Fibroblast of skin of back (primary cell): ENCODE measurements at regions not wholly inside any gene's neighbourhood (a gene's known extent, or its start where the extent isn't known, plus 50 kb on each side); places are given as distances from the start of the nearest gene placed in this dataset.

Source experiments
- DNase-seq: peaks from one replicate; pipeline ENCODE4 v3.0.0-alpha.2; 2013

DNA sequence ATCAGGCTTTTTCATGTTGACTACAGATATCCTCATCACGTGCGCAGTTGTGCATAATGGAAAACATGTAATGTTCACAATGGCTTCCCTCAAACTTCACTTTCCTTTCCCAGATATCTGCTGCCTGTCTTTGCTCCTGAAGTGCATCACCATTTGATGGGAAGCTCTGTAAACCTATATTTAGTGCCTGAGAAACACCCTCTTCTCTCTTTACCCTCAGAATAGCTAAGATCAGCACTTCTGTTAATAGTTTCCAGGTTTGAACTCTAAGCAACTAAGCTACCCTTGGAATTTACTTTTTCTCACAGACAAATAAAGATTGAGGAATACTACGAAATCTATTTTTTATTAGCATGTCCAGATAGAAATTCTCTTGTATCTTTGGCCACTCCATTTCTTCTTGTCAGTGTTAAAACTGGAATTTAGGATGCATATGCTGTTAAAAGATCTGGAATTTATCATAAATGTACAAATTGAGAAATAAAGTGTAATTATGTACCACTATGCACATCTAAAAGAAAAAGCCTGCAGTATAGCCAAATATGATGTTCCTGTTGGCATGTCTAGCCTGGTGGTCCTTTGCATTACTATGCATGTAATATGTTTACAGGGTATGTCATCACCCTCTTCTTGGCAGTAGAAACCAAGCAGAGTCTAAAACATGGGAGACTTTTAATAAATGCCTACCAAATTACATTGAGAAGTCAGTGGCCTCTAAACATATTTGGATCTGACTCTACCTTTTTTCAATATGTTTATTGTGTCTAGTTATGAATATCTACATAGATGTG, 278.7 kb downstream of the FIGN start:
- DNase-seq: no peak

DNA sequence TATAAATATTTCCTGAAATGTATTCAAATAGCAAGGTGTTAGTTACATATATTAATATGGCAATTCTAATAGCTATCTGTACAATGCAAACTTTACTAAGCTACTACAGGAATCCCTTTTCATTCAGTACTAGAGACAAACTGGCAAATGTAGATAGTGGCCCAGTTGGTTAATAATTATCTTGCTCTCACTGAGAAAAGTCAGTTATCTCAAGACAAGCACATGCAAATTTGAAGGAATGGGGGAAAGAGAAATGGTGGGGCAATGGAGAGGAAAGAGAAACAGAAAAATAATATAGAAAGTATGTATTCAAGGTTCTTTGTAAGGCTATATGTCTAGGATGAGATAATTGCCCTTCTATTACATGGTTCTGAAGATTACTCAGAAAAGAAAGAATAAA, 280.0 kb downstream of the FIGN start:
- DNase-seq: no peak

DNA sequence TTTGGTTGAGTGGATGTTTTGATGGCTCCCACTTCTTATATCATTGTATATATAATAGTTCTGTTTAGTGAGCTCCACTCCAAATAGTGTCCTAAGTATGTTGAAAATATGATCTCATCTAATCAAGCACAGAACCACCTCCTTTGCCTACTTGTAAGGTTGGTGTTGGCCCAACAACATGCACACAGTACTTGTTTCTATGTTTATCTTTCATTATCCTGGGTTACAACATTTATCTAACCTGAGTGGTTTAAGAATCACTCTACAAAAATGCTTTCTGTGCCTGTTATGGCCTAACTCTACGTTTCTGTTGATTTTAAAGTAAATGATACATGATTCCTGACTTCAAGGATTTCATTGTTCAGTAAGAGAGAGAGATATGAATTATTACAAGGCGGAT, 281.9 kb downstream of the FIGN start:
- DNase-seq: no peak

DNA sequence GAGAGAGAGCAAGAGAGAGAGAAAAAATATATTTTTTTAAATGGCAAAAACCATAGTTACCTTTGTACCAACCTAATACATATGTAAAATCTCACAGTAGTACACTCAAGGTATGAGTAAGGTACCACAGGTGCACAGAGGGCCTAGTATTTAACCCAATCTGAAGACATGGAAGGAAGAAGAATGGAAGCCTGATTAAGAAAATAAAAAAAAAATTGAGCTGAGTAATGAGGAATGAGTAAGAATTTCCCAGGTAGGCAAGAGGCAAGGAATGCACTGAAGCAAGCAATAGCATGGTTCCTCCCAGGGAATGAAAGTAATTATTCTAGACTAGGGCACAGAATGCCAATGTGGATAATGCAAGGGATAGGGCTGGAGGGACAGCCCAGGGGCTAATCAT, 294.2 kb downstream of the FIGN start:
- no peak for DNase-seq

DNA sequence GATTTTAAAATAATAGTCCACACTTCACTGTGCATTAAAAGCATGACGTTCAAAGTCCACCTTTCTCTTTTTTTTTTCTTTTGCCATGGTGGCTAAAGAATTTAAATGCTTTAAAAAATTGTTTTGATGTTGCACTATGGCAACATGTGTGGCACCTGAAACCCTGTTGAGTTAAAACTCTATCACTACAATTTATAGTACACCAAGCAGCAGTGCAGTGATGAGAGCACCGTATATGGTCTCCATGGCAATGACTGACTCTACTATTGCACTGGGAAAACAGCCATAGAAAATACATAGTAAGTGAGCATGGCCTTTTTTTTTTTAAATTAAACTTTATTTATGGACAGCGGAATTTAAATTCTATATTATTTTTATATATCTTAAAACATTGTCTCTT, 298.8 kb downstream of the FIGN start:
- no peak for DNase-seq

DNA sequence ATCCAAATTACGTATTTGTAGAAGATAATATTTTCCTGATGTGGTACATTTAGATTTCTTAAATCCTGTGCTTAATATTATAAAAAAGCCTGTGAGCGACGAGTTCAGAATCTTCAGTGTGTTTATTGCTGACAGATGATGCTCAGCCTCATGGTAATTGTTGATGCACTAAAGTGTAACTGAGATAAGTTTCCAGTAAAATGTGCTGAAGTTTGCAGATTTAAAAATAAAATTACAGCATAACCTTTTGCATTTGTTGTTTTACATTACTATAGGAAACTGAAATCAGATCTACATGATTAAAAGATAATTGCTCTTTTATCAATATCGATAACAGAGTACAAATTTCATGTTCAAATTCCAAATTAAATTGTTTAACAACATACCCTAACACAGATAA, 307.6 kb downstream of the FIGN start:
- no peak for DNase-seq

DNA sequence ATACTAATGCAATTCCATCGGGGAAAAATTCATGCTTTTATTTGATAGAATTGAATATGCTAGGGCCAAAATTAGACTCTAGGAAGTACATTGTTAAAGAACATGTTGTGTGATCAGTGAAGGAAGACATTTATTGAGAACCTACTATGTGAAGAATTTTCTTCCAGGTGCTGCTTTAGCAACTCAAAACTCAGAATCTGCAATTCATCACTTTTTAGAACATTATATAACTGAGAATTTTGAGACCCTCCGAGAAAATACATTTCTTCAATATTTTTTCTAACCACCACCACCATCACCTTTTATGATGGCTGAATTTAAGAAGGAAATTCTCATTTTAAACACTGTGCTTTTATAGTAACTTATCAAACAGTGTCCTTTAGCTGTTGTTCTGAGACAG, 315.2 kb downstream of the FIGN start:
- no peak for DNase-seq

DNA sequence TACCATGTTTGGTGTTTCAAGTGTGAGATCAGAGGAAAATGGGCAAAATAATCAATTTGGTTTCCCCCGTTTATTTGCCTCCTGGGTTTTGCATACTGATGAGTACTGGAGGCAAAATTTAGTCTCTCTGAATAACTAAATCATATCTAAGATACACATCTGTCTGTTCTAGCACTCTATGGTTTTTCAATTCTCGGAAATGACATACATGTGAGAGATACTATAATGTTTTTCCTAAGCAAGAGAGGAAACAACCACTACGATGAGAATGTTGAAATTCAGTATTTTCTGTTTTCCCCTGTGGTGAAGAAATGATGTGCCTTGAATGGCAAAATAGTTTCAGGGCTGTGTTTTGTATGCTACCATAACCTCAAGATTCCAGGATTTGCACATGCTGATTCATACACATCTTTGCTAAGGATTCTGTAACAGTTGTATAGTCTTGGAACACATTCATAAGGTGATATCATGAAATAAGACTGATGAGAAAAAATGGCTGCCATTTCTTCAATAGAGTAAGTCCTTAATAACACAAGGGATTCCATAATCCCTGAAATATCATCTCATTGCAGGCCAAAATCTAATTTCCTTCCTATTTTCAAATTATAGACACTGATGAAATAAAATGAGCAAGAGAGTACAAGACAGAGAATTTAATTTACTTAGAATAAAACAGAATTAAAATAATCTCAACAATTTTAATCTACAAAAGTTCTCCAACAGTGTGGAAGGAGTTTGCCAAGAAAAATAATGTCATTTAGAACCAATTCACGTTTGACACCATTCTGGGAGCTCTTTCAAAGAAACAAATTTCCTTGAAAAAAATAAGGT, 316.6 kb downstream of the FIGN start:
- no peak for DNase-seq

DNA sequence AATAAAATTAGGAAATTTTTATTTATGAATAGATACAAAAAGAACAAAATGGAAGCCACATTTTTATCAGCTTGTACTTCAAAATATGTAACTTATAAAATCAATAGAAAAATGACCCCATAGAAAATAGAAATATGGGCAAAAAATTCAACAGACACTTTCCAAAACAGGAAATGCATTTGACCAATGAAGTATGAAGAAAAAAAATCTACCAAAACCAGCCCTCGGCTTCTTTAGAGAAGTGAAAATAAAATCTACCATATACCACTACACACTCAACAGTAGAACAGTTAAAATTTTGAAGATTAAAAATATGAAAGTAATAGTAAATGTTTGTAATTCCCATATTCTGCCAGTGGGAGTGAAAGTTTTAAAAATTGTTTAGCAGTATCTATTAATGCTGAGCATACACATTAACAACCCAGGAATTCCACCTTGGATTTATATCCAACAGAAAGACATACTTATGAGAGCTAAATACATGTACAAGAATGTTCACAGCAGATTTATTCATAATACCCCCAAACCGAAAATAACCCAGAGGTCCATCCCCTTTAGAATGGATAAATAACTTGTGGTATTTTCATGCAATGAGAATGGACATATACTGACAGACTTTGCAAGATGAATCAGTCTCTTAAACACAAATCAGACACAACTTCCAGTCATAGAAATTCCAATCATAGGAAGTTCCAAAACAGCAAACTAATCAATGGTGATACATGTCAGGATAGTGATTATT, 318.0 kb downstream of the FIGN start:
- no peak for DNase-seq

DNA sequence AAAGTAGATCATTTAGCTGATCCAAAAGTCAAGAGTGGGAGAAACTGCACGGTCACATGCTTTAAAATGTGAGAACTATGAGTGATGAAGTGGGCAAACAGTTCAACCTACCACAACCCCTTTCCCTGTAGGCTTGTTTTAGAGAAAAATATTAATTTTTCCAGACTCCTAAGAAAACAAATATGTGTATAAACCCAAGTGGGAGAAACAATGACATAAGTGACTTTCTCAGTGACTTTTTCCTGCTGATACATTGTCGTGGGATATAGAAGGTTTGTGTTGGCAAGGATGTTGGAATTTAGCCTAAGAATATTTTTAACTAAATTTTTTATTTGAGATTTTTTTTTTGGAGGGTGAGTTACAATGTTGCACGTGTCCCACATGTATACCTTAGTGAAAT, 321.7 kb downstream of the FIGN start:
- no peak for DNase-seq

DNA sequence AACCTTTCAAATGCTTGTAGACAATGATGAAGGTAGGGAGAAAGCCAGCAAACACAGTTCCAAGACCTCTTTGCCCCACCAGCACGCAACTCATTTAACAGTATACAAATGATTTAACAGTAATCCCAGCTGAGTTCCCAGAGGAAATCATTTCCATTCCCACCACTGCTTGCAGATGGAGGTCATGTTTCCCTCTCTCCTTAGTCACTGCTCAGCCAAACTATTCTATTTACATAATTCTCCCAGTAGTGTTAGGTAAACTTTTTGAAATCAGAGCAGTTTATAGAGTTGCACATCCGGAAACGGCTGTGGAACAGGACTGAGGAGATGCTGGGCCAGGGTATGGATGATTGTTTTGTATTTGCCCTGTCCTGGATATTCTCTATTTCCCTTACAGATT, 328.5 kb downstream of the FIGN start:
- DNase-seq: peak; percentile 31

DNA sequence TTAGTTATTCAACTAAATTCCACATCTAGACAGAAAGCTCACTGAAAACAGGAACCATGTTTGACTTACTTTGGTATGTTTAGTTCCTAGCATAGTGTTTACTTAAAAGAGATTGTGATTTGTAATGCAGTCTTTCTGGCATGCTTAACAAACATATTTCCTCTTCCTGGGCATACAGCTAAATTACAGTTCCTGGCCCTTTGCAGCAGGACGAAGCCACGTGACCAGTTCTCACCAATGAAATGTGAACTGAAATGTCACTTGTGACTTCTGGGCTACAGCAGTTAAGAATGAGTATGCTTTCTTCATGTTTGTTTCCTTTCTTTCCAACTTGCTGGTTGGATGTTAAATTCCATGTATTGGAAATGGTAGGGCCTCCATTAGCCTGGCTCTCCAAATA, 330.5 kb downstream of the FIGN start:
- DNase-seq: no peak

DNA sequence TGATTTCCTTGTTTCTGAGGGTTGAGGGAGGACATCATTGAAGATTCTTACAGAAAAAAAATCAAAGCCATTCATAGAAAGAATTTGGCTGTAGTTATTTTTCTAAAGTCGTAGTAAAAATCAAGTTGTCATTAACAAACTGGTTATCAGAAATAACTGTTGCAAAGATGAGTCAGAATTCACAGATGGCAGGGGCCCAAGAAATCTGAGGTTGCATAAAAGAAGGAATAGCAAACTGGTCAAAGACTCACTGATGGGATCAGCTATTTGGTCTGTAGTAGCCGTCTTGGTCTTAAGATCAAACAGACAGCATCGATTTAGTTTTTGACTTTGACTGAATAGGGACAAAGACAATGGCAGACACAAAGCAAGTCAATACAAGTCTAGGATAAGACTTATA, 334.3 kb downstream of the FIGN start:
- peak; percentile 41 for DNase-seq

DNA sequence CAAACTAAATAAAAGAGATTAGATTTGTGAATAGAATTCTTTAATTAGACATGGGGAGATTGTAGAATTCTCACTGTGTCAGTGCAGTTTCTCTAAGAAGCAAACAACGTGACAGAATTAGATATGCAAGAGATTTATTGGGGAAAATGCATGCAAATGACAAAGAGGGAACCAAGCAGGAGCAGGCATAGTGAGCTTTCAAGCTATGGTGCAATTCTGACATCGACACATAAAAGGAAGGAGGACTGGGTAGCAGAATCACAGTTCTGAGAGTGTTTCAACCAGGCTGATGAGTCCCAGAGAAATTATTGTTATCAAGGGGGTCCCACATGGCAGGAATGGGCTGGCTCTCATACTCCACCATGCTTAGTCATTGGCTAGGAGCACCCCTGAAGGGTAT, 338.4 kb downstream of the FIGN start:
- DNase-seq: no peak

DNA sequence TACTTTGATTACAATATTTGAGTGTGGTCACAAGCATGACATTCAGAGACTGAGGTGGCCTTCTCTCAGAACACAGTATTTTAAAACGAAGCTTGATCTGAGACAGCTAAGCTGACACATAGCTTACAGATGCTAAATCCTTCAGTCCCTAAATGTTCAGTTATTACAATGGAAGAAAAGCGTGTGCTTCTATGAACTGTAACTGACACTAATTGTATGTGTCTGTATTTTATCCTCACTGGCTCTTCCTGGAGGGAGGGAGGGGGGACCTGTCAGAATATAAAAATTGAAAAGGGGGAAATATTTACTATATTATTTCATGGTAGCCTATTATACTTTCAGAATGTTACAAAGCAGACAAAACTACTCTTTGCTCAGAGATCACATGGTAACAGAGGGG, 340.2 kb downstream of the FIGN start:
- DNase-seq: no peak

DNA sequence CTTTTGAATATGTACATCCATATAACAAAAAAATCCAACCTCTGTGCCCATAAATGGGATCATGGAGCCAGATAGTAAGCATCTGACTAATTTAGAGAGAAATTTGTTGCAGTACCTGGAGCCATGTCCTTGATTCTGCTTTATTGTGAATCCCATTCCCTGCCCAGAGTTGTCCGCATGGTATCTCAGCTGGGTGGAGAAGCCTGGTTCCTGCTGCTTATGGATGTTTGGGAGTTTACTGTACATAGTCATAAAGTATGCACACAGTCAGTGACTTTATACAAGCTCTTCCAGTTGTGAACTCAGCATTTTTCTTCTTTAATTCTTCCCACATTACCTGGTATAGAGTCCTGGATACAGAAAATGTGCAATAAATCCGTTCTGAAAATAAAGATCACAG, 346.0 kb downstream of the FIGN start:
- no peak for DNase-seq

DNA sequence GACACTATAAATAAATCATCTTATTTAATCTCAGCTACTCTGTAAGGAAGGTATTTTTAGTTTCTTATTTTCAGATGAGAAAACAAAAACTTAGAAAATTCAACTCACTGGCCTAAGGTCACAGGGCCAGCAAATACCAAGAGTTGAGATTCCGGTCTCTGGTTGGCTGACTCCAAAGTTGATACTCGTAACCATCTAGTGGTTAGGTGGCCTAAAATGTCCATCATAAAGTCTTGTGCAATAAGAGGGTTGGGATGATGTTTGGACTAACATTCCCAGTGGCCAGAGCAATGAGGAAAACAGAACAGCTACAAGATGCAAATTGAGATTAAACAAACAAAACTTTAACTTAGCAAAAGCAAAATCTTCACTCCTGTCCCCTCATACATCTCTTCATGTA, 360.3 kb downstream of the FIGN start:
- DNase-seq: no peak

DNA sequence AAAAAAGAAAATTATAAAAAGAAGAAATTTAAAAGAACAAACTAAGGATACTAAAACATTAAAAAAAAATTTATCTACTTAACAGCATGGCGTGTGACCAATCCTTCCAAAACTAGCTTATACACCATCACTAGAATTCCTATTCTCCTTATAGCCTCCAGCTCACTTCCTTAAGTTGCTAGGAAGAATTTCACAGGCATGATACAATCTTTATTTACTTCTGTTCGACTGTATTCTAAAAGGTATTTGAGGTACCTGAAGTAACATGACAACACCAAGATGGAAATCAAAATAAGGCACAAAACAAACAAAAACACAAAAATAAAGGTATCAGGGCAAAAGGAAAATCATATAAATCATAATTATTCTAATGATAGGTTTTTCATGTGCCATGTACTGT, 360.7 kb downstream of the FIGN start:
- no peak for DNase-seq

DNA sequence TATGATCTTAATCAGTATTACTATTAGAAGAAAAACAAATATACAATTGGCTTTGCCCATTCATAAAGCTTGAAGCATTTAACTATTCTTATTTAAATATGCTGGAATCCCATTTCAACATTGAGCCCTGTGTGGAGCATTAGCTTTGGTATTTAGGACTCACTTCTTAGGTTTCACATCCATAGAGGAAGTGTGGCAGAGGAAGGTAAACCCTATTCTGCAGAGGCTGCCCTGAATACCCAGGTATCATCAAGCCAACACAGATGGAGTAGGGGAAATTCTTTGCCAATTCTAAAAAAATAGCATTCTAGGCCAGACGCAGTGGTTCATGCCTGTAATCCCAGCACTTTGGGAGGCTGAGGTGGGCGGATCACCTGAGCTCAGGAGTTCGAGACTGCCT, 361.5 kb downstream of the FIGN start:
- no peak for DNase-seq

DNA sequence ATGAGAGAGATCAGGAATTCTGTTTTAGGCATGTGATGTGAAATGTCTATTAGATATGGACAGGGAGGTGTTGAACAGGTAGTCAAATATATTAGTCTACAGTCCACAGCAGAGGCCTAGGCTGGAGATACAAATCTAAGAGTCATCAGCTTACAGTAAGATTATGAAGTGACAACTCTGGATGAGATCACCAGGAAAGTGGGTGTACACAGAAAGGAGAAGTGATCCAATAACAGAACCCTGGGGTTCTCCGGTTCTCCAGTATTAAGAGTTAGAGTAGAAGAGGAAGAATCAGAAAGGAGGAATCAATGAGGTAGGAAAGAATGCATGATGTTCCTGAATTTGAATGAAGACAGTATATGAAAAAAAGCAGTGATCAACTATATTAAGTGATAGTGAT, 362.3 kb downstream of the FIGN start:
- DNase-seq: no peak

DNA sequence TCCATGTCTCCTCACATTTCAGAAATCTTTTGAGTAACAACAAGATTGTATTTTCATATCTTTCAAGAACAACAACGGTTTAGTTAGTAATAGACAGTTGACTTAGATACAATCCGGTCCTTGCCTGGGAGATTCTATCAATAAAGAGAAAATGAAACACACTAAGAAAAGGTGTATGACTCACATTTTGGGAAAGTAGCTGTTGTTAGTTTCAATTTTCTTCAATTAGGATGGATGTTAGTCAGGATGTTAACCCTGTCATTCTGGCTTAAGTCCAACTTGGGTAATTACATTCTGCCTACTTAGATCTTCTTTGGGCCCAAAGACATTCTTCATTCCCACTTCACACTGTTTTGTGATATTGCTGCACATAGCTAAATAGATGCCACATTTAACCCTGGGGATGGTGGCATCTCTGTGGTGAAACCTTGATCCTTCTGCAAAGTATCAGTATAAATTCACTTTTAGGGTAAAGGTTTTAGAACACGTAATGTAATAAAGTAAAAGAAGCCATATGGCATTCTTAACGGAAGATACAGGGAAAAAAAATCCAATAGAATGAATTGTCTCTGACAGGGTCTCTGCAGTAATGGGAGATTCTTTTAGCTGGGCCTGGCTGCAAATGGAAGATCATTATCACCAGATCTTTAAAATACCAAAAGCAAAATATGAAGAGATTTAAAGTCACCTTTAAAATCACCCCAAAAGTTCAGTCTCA, 365.5 kb downstream of the FIGN start:
- DNase-seq: no peak

DNA sequence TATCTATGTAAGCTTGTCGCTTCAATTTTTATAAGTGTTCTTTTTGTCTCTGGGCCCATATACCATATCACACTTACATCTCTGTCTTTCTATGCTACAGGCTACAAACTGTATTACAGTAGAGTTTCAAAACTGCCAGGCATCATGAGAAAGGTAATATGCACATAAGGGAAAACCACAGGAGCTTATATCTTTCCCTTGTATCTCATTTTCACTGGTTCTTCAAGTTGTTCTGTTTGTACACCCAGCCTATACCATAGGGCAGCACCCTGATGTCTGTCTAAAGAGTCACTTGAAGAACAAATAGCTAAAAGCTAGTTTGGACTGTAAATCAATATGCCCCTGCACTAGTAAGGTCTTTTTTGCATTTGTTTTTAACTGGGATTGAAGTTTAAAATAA, 366.7 kb downstream of the FIGN start:
- no peak for DNase-seq

DNA sequence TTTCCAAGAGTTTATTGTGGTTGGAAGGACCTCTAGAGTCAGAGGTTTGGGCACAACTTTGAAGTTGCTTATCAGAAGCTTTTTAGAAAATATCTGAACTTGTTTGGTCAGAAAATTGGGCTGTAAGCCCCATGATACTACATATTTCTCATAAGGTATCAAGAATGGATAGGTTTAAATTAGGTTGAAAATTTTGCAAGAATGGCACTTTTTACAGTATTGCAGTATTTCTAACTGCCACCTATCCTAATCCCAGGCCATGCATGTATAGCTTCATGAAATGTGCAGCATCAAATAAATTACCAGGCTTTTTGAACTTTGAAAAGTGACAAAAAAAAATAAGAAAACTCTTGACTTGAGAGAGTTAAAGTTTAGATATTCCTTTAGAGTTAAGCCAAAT, 367.2 kb downstream of the FIGN start:
- DNase-seq: no peak
